T-helper 9 cell (primary cell): ENCODE measurements at regions not wholly inside any gene's neighbourhood (a gene's known extent, or its start where the extent isn't known, plus 50 kb on each side); places are given as distances from the start of the nearest gene placed in this dataset.
"Not testable (repeated sequence)": the region's sequence is repeated elsewhere in the genome, so short reads cannot be mapped to it uniquely, and the experiment has no call there.

Source experiments
- DNase-seq: peaks from one replicate; pipeline ENCODE4 v3.0.0-alpha.2; 2020

DNA sequence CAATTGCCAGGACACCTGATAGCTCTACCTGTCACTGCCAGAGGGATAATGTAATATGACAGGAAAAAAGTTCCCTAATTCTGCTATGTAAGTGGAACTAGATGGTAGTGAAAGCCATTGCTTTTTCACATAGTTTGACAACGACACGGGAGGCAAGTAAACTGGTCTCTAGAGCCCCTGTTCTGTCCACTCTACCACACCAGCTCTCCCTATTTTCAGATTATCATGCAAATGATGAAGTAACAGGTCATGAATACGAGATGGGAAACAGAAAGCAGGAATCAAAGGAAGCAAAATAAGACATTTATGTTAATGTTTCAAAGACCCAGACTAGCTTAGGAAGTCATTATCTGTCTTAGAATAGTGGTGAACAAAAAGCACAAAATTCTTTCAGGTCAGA lies 56.2 kb downstream of the TAF11L14 start:
- no peak for DNase-seq

DNA sequence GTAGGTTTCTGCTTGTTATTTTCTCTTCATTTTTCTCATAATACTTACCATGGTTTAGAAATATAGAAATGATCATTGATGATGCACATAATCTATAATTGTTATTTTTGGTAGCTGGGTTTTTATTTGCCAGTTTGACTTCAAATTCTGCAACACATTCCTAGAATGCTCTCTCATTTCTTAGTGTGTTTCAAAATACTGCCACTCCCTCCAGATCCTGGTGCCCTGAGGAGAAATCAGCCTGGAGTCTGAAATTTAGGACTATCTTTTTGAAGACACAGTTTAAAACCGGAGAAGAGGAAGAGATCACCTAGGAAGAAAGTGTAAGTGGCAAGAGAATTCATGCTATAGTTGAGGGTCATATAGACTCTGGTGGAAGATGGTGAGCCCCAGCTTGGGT lies 57.5 kb downstream of the TAF11L14 start:
- DNase-seq: no peak

DNA sequence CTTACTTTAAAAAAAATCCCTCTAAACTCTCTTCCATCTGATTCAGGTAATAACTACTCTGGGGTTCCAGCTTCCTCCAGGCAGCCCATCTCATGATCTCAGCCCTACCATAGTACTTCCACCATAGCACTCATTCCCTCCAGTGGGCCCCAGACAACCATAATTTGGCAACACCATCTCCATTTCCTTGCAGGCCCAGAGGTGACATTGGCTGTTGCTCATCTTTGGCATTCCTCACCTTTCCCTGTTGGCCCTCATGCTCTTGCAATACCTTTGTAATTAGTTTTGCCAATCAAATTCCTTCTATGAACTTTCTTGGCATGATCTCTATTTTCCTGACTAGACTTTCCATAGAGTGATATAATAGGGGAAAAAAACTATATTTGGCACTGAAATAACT lies 60.1 kb downstream of the TAF11L14 start:
- DNase-seq: no peak

DNA sequence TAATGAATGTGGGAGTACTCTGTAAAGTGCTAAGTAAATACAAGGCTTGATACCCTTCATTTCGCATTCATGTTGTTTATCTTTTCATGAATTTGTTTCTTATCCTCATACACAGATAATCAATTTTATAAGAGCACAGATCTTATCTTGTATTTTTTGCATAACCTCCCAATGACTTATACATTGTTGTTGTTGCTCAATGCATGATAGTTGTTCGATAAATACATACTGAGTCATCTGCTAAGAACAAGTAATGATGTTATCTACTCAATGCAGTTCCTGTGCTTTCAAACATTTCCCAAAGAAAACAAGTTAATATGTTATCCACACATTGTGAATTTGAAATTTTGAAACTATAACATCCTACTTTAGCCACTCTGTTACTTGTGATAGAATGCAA lies 60.7 kb downstream of the TAF11L14 start:
- DNase-seq: no peak

DNA sequence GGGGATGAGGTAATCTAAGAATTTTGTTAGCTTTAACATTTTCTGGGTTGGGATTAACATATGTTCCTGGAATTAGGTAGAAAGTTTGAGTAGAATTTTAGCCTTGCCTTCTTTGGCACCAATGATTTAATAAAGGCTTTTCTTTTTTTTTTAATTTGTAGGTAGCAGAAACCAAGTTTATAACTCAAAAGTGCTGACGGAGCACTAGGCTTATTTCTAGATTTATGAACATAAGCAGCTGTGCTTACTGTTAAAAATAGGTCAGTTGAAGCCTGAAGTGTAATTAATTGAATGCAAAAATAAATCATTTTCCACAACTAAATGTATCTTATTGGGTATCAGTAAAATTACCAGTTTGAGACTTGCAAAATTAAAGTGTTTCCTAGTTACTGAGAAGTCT lies 62.4 kb downstream of the TAF11L14 start:
- DNase-seq: no peak

DNA sequence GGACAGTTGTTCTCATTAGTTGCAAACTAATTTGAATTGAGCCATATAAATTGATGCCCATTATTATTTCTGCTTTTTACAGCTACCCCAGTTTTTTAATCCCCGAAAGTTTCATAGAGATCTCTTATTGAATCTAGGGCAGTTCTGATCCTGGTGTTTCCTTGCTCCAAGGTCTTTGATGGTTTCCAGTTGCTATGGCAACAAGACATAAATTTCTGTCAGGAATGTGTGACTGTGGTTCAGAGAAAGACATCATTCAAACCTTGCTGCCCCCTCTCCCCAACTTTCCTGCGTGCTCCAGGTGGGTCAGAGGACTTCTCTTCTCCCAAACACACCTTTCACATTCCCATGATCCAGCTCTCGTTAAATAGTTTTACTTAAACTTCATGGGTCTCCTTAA lies 63.4 kb downstream of the TAF11L14 start:
- no peak for DNase-seq

DNA sequence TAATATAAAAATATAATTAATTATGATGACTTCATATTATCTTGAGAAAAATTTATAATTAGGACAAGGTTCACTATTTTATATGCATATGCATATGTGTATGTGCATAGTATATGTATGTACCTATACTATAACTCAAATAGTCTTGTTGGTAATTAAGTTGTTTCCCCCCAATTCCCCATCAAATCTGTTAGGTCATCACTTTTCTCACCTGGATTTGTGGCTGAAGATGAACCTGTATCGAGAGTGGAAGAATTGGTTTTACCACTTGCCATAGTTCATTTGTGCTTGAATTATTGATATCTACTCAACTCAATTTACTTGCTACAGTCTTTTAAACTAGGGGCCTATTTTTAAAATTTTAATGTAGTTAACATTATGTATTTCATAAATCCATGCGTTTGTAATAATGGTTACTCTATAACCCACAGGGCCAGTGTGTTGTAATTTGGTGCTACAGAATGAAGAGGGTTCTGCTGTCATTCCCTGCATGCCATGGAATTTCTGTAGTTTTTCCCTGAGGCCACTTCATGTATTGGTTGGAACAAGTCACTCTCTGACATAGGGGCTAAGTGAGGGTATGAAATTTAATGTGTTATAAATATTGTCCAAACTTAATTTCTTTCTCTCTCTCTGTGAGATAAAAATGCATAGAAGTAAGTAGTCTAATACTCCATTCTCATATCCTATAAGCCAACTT lies 74.9 kb downstream of the TAF11L14 start:
- DNase-seq: no peak

DNA sequence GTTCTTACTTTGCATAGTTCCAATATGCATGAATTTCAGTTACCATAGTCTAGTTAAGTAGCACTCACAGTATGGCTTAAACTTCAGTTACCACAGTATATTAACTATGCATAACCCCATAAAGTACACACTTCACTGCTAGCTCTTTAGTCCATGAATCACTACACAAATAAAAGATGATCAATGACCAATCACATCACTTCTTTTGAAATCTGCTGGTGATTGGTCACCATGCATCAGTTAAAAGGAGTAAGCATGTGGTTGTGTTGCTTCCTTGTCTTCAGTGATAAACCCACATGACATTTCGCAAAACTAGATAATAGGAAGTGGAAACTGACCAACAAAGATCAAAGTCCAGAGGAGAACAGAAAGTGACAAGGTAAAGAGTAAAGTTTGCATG lies 79.0 kb downstream of the TAF11L14 start:
- no peak for DNase-seq

DNA sequence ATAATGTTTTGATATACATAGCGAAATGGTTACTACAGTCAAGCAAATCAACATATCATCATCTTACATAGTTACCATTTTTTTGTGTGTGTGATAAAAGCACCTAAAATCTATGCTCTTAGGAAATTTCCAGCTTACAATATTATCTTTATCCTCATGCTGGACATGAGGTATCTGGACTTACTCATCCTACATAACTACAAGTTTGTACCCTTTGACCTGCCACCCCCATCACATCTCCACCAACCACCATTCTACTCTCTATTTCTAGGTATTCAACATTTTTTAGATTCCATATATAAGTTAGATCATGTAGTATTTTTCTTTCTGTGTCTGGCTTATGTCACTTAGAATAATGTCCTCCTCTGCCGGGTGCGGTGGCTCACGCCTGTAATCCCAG lies 79.9 kb downstream of the TAF11L14 start:
- no peak for DNase-seq

DNA sequence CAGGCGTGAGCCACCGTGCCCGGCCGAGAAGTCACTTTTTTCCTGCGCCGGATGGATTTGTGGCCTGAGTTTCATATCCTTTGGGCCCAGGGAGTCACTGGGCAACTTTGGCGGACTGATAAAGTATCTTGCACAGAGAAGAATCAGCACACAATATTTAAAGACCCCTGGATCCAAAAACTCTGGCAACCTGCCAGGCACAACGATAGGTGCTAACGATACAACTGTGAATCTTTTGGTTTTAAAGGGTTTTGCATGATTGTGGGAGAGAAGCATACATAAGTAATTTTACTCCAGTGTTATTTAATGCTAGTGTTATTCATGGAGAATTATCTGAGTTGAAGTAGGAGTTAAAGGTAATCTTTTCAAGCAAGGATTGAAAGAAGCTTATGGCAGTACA lies 85.3 kb downstream of the TAF11L14 start:
- DNase-seq: no peak

DNA sequence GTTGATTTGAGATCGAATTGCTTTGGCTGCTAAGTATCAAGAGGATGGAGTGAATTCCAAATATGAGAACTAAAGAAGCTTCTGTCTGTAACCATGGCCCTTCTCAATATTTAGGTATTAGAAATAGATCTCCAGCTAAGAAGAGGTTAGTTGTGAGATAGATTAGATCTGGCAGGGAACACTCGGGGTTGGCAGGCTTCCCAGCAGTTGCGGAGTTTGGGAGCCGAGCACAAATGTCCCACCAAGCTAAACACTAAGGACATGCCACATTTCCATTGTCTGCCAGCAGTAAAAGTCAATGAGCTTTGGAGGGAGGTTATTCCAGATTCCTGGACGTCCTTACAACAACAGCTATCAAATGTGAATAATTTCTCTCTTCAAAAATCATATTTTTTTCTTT lies 85.8 kb downstream of the TAF11L14 start:
- DNase-seq: no peak

DNA sequence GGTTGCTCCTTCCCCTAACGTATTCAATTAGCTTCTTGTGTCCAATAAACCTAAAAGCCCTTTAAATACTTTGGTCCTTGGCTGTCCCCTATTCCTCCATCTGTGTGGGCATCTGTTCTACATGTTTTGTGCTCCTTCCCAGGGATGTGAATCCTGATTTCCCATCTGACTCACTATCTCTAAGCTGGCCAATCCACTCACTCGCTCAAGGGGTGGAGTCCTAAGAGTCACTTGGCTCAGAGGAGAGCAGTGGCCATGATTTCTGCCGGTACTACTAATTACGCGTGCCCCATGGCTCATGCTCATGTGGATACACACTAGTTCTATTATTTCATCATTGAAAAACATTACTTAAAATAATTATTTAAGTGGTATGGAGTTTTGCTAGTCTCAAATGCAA lies 89.6 kb downstream of the TAF11L14 start:
- DNase-seq: no peak

DNA sequence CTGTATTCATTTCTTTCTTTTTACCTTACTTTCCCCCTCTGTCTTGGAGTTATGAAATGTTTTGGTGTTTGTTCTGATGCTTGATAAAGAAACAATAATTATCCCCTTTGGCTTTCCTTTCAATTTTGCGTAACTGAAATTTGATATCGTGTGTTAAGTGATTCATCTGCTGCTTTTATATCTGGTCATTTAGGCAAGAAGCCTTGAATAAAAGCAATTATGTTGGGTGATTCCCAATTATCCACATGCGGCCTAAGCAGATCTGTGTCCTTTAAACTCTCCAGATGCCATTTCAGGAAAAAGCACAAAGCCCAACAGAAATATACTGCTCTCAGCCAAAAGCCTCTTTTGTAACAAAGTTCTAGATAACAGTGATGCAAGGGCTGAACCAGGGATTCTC lies 92.8 kb downstream of the TAF11L14 start:
- DNase-seq: no peak

DNA sequence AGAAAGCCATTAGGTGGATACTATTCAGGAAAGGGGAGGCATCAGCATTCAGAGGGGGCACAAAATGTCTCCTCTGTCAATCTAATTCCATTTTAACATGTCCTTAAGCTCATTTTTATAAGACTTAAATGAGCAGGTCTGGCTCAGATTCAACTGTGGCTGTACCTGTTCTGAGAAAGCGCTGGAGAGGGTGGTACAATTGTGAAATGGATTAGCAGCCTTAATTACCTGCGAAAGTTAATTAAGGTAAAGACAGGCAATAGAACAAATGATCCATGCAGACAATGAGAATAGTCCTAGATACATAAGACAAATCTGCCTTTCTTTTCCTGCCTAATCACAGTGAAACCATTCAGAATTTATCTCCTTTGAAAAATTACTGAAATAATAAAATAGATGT lies 96.2 kb downstream of the TAF11L14 start:
- no peak for DNase-seq

DNA sequence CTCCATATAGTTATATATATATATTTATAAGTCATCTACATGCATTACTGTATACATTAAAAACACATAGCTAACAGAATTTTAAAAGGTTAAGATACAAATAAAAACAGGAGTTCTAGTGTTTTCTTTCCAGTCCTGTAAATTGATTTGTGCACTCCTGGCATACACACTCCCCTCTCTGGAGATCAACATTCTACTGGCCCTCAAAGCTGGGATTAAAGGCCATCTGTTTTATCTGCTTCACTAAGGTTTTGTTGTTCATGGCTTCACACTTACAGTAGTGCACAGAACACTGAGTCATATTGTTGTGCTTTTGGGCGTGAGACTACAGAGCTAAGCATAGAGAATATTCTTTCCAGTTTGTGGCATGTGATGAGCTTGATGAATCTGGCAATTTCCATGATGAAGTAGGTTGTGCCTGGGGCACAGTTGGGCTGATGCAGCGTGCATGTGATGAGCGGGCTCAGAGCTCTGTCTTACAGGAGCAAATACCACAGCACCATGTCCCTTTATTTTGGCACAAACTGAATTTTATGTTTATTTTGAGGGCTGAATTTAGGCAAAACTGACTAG lies 98.2 kb downstream of the TAF11L14 start:
- DNase-seq: no peak

DNA sequence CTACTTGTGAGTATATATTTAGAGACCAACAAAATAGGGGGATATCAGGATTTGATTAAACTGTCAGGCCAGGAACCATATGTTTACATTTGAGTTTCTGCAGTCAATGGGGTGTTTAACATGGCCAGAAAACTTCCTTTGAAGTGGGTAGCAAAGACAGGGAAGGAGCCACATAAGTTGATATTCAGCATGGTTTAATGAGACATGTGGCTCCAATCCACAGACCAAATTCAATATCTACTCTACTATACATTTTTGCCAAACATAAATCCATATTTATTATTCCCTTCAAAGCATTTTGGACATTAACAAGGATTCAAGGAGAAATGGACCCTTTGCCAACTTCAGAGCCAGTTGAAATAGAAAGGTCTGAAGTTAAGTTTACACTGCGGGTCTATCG lies 99.8 kb downstream of the TAF11L14 start:
- DNase-seq: no peak

DNA sequence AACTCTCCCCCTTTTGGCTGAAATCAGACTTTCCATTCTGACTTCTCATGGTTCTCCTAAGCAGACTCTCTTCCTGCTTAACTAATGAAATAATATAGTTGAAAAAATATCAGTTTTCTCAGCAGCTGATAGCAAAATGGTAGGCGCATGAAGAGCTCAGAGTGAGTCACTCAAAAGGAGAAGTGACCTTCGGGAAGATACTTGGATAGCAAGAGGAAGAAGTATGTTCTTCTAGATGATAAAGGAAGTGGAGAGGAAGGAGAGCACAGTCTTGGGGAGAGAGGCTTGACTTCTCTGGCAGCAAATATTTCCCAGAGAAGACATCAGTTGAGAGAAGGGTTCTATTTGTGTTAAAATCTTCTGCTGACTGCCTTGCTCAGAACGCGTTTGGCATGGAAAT lies 101.5 kb downstream of the TAF11L14 start:
- DNase-seq: no peak

DNA sequence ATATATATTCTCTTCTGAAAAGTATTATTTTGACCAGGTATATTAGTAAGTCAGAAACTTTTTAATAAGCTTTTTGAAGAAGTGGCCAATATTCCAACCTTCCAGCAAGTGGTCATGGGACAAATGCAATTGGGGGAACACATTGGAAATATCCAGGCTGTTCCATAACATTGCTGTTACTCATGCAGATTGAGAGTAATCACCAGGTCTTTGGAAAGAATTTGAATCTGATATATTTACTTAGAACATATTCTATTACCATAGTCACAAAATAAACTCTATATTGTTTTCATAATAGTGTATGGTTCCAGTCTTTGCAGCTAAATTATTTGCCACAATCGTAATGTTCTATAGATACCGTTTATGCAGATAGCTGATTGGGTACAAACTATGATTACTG lies 102.8 kb downstream of the TAF11L14 start:
- DNase-seq: no peak

DNA sequence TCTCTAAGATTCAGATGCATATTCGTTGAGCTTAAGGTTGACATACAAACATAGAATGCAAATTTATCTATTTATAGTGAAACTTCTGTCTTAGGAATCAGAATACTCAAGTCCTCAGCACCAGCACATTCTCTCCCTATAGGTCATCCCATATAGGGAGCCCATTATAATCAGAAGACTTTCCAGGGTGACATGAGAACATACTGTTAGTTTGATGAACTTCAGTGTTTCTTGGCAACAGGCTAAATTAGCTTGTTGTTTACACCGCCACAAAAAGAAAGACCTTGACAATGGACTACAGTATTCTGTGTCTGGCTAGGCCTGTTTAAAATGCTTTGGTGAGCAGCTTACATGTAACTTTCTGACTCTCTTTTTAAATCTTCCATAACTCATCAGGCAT lies 104.2 kb downstream of the TAF11L14 start:
- DNase-seq: no peak

DNA sequence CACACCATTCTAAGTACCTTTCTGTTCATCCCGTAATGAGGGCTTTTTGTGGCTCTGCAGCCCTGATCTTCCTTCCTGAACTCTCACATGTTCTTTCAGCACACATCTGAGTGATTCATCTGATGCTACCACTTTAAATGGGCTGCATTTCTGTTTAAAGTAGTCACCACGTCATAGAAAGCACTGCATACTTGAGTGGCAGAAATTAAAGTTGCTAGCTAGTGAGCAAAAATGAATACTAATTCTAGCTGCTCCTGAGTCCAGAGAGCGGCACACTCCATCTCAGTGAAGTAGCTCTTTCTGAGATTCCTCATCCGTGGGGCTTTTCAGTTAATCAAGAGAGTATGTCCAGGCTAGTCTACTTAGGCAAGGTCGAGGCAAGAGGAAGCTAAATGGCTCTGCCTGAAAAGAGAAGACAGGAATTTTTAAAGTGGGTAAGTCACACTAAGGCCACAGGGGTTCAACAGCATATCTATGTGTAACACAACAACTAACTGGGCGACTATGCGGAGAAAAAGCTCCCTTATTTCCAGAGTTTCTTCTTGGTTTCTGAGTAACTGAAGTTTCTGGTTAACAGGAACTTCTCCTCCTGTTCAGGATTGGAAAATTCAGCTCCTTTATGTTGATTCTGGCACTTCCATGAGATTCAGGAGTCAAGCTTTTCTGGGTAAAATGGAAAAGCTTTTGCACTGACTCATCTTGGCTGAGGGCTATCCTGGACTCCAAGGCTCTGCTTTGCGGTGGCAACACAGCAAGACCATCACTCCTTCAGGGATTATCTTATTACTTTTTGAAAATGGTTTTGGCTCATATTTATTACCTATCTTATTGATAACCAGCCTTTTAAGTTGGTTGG lies 109.5 kb downstream of the TAF11L14 start:
- DNase-seq: no peak

DNA sequence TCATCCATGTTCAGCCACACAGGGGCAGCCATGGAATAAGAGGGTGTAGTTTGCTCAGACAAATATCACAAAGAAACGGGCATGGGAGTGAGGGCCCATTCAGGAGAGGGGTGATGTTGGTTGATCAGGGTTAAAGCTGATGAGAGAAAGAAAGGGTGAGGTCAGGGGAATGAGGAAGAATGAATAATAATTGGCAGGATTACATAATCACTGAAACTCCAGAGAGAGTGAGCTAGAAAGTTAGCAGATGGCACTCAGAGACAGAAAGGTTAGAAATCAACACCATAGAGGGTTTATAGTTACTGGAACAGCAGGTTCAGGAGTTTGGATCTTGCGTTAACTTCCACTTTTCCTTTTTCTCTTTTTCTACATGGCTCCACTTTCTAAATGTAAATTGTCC lies 113.9 kb downstream of the TAF11L14 start:
- no peak for DNase-seq

DNA sequence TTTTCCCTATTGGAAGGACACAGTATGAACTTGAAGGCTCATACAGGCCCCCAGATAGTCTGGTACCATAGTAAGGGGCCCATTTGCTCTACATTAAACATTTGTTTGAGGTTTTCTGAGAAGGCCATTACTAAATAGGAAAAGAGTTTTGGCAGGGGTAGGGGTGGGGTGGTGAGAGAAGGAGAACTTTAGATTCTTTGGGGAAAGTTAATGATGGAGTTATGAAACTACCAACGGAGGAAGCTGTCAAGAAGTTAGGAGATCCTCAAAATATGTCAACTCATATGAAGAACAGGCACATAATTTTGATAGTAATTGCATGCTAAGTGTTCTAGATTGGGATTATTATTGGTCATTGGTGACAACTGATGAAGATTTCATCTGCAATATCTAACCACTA lies 114.7 kb downstream of the TAF11L14 start:
- DNase-seq: no peak

DNA sequence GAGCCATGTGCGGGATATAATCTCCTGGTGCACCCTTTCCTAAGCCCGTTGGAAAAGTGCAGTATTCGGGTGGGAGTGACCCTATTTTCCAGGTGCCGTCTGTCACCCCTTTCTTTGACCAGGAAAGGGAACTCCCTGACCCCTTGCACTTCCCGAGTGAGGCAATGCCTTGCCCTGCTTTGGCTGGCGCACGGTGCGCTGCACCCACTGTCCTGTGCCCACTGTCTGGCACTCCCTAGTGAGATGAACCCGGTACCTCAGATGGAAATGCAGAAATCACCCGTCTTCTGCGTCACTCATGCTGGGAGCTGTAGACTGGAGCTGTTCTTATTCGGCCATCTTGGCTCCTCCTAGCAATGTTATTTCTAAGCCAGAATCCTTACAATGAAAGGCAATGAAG lies 121.1 kb downstream of the TAF11L14 start:
- DNase-seq: not testable (repeated sequence)

DNA sequence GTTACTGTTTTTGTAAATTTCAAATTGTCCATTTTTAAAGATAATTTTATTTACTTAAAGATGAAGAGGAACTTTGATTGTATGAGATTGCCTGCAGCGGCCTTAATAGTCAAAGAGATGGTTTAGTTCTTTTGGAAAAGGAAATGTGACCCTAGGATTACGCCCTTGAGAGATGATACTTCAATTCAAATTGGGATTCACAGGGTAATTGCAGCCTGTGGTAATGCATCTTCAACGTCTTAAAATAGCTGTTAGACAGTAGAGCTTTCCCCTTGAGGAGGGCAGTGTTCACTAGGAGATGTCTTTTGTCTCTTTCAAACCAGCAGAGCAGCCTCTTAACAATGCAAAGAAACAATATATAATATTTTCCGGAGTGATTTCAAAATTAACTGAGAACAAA lies 127.1 kb downstream of the TAF11L14 start:
- no peak for DNase-seq
